Uterus (tissue), 2 donors: ENCODE measurements at regions not wholly inside any gene's neighbourhood (a gene's known extent, or its start where the extent isn't known, plus 50 kb on each side); places are given as distances from the start of the nearest gene placed in this dataset.

Experiments used
- CTCF ChIP-seq, 4 experiments: fragments of 200-600 bp in 2 of 4; fragments of 450-650 bp in 2 of 4; sonication (generic) in 2 of 4; IDR thresholded peaks; one replicate each; pipeline ENCODE4 v1.5.1; 2016 to 2019; ENCODE audit warnings: antibody characterized with exemption in 4 of 4, mild to moderate bottlenecking in 2 of 4, moderate library complexity in 1 of 4
- POLR2A ChIP-seq, 2 donors: fragments of 450-650 bp; IDR thresholded peaks; one replicate each; pipeline ENCODE4 v1.6.1; 2016; ENCODE audit warnings: antibody characterized with exemption in 2 of 2, mild to moderate bottlenecking in 1 of 2, moderate library complexity in 1 of 2

- TF ChIP-seq POLR2A (IDR thresholded peaks at IDR 0.05) (no peak), CTCF (IDR thresholded peaks at IDR 0.05) (no peak)
These were observed 233.9 kb upstream of the AADAT start for GRCh38 chr4:170323623-170324022.
